ENCODE measurements at regions not wholly inside any gene's neighbourhood (a gene's known extent, or its start where the extent isn't known, plus 50 kb on each side); places are given as distances from the start of the nearest gene placed in this dataset.
"Not testable (repeated sequence)": the region's sequence is repeated elsewhere in the genome, so short reads cannot be mapped to it uniquely, and the experiment has no call there.

DNA sequence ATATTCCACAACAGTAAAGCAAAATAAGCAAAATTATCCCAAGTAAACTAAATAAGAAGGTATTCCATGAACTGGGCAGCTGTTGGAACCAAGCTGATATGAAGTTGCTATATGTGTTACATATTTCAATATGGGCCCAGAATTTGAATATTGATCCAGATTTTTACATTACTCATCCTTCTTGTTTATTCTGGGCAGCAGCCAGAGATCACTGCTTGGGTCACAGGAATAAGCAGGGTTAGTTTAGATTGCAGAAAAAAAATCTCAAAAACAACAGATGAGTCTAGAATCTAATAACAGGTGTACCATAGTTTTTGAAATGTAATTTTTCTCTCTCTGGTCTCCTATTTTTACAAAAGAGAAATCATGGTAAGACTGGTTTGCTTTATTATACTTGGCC lies 171.5 kb upstream of the NAMPT start:
- DNase-seq: no peak
- H3K36me3 ChIP-seq (replicated peaks; ENCODE audit: control insufficient read depth, insufficient read depth, low read length): no peaks in the 10 kb centered on the region
- H3K4me3 ChIP-seq (ENCODE audit: insufficient read depth, low read depth, low read length): no peak overlapping the region
- no peaks in the 10 kb centered on the region for H3K27me3 ChIP-seq (ENCODE audit: control insufficient read depth, insufficient read depth, low read length)

- no peak overlapping the region for H3K4me3 ChIP-seq (ENCODE audit: insufficient read depth, low read depth, low read length)
- no peak for DNase-seq
- no peaks in the 10 kb centered on the region for H3K27me3 ChIP-seq (ENCODE audit: control insufficient read depth, insufficient read depth, low read length)
- no peaks in the 10 kb centered on the region for H3K36me3 ChIP-seq (replicated peaks; ENCODE audit: control insufficient read depth, insufficient read depth, low read length)
These were observed 167.5 kb upstream of the NAMPT start for GRCh38 chr7:106452031-106452851.

DNA sequence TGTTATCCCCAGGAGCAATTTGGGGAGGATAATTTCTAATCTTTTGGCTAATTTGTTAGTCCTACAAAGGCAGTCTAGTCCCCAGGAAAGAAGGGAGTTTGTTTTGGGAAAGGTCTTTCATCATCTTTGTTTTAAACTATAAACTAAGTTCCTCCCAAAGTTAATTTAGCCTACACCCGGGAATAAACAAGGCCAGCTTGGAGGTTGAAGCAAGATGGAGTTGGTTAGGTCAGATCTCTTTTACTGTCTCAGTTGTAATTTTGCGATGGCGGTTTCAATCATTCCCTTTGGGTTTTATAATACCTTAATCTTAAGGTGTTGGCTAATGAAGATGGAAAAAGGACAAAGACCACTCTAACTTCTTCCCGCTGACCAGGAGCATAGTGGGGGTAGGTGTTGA lies 166.4 kb upstream of the NAMPT start:
- no peak for DNase-seq
- no peaks in the 10 kb centered on the region for H3K36me3 ChIP-seq (replicated peaks; ENCODE audit: control insufficient read depth, insufficient read depth, low read length)
- no peaks in the 10 kb centered on the region for H3K27me3 ChIP-seq (ENCODE audit: control insufficient read depth, insufficient read depth, low read length)
- no peak overlapping the region for H3K4me3 ChIP-seq (ENCODE audit: insufficient read depth, low read depth, low read length)

DNA sequence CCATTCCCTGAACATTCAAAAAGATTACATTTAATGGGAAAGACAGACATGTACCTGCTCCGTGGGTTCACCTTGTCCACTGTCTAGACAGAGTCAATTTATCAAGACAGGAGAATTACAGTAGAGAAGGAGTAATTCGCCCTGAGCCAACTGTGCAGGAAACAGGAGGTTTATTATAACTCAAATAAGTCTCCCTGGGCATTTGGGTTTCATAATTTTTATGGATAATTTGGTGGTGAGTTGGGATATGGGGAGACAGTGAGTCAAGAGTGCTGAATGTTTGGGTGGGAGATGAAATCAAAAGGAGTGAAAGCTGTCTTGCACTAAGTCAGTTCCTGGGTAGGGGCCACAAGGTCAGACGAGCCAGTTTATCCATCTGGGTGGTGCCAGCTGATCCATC lies 165.9 kb upstream of the NAMPT start:
- no peaks in the 10 kb centered on the region for H3K27me3 ChIP-seq (ENCODE audit: control insufficient read depth, insufficient read depth, low read length)
- no peak overlapping the region for H3K4me3 ChIP-seq (ENCODE audit: insufficient read depth, low read depth, low read length)
- no peaks in the 10 kb centered on the region for H3K36me3 ChIP-seq (replicated peaks; ENCODE audit: control insufficient read depth, insufficient read depth, low read length)
- no peak for DNase-seq

GRCh38 chr7:106448992-106449859 lies 164.4 kb upstream of the NAMPT start:
- H3K36me3 ChIP-seq (replicated peaks; ENCODE audit: control insufficient read depth, insufficient read depth, low read length): no peaks in the 10 kb centered on the region
- H3K4me3 ChIP-seq (ENCODE audit: insufficient read depth, low read depth, low read length): no peak overlapping the region
- H3K27me3 ChIP-seq (ENCODE audit: control insufficient read depth, insufficient read depth, low read length): no peaks in the 10 kb centered on the region
- DNase-seq: no peak

DNA sequence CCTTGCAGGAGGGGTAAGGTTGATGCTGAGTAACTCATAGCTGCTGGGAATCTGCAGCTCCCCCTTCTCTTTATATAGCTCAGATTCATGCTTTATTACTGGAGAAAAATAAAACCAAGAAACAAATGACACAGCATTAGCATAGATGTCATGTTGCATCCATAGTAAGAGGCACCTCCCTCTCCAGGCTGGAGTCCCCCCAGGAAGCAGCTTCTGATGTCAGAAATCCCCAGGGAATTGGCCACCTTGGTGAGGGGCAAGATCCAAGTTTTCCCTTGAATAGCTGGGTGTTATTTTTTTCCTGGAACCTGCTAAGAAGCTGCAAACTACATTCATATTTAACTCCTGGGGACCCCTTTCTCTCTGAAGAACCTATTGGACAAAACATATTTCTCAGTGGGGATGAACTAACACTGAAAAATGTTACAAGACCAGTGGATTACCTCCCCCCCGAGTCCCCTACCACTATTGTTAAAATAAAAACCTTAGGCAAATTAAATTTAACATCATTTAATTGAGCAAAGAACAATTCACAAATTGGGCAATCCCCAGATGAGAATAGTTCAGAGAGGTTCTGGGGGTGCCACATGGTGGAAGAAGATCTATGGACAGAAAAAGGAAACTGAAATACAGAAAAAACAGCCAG lies 163.7 kb upstream of the NAMPT start:
- Histone ChIP-seq H3K4me3 (ENCODE audit: insufficient read depth, low read depth, low read length) (no peak overlapping the region), H3K27me3 (ENCODE audit: control insufficient read depth, insufficient read depth, low read length) (no peaks in the 10 kb centered on the region), H3K36me3 (replicated peaks; ENCODE audit: control insufficient read depth, insufficient read depth, low read length) (no peaks in the 10 kb centered on the region)
- DNase-seq: no peak

DNA sequence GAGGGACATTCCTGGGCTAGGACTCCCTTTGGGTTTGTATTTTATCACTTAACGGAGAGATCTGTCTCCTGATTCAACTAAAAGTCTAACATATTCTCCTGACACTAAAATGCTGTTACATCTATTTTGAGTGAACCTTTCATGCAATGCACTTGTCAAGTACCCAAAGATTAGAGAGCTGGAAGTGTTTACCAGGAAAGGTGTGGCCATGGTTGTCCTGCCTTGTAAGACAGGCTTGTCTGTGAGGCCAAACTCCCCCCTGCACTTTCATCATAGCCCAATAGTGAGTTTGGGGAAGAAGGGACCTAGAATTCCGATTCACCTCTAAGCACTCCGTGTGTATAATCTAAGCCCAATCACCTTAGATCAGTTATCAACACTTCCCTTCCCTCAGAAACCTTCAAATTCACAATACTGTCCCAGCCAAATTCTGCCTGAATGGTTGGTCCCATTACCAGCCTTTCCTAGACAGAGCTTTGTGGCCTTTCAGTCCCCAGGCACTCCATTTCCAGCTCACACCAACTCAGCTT lies 162.6 kb upstream of the NAMPT start:
- no peak for DNase-seq
- Histone ChIP-seq H3K27me3 (ENCODE audit: control insufficient read depth, insufficient read depth, low read length) (no peaks in the 10 kb centered on the region), H3K36me3 (replicated peaks; ENCODE audit: control insufficient read depth, insufficient read depth, low read length) (no peaks in the 10 kb centered on the region), H3K4me3 (ENCODE audit: insufficient read depth, low read depth, low read length) (no peak overlapping the region)

DNA sequence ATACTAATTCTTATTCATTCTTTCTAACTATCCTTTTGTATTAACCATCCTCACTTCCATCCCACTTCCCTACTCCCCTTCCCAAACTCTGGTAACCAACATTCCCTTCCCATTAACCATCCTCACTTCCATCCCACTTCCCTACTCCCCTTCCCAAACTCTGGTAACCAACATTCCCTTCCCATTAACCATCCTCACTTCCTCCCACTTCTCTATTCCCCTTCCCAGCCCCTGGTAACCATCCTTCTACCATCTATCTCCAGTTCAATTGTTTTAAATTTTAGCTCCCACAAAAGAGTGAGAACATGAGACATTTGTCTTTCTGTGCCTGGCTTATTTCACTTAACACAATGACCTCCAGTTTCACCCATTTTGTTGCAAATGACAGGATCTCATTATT lies 160.6 kb upstream of the NAMPT start:
- not testable (repeated sequence) for H3K36me3 ChIP-seq (replicated peaks; ENCODE audit: control insufficient read depth, insufficient read depth, low read length); DNase-seq; H3K4me3 ChIP-seq (ENCODE audit: insufficient read depth, low read depth, low read length); H3K27me3 ChIP-seq (ENCODE audit: control insufficient read depth, insufficient read depth, low read length)

DNA sequence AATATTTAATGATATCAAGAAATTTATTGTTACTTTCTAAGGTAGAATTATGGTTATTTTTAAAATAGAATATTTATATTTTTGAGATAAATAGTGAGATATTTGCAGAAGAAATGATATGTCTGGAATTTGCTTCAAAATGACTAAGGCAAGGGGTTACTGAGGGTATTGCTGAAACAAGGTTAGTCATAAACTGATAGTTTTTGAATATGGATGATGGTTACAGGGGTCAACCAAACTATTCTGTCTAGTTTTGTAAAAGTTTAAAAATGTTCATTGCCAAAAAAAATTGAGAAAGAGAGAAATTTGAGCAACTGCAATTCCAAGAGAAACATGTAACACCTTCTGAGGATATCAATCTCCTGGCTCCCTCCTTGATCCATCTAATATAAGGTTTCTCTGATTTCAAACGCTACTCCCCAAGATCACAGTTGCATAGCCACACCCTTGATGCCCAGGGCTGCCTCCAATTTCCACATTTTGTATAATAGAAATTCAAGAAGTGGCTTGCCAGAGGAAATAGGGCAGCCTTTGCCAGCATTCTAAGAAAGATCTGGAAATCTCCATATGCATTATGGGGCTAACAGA lies 159.4 kb upstream of the NAMPT start:
- H3K4me3 ChIP-seq (ENCODE audit: insufficient read depth, low read depth, low read length): no peak overlapping the region
- H3K27me3 ChIP-seq (ENCODE audit: control insufficient read depth, insufficient read depth, low read length): no peaks in the 10 kb centered on the region
- H3K36me3 ChIP-seq (replicated peaks; ENCODE audit: control insufficient read depth, insufficient read depth, low read length): no peaks in the 10 kb centered on the region
- no peak for DNase-seq

DNA sequence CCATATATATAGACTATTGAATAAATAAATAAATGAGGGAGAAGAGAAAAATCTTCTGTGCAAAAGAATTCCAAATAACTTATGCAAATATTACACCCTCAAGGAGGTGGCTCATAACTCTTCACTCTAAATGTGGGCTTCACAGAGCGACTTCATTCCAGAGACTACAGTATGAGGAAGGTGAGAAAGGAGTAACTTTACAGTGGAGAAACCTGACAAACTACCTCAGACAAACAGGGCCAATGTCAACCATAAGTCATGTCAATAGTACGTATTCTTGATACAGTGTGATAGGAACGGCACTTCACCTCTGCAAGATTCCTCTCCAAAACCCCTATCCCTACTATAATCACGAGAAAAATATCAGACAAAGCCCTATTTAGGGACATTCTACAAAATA lies 158.4 kb upstream of the NAMPT start:
- Histone ChIP-seq H3K4me3 (ENCODE audit: insufficient read depth, low read depth, low read length) (no peak overlapping the region), H3K27me3 (ENCODE audit: control insufficient read depth, insufficient read depth, low read length) (no peaks in the 10 kb centered on the region), H3K36me3 (replicated peaks; ENCODE audit: control insufficient read depth, insufficient read depth, low read length) (no peaks in the 10 kb centered on the region)
- no peak for DNase-seq

DNA sequence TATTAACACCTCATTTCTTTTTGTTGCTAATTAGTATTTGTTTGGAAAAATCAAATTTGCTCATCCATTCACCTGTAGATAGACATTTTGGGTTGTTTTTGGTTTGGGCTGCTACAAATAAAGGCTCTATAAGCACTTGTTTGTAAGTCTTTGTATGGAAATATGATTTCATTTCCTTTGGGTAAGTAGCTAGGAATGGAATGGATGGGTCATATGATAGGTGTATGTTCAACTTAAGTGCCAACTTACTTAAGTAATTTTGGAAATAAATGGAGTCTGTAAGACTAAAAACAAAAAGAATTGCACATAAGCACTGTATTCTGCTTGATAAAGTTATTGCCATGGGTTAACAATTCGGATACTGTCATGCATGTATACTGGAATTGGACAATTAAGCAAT lies 157.7 kb upstream of the NAMPT start:
- no peak for DNase-seq
- Histone ChIP-seq H3K27me3 (ENCODE audit: control insufficient read depth, insufficient read depth, low read length) (no peaks in the 10 kb centered on the region), H3K4me3 (ENCODE audit: insufficient read depth, low read depth, low read length) (no peak overlapping the region), H3K36me3 (replicated peaks; ENCODE audit: control insufficient read depth, insufficient read depth, low read length) (no peaks in the 10 kb centered on the region)

DNA sequence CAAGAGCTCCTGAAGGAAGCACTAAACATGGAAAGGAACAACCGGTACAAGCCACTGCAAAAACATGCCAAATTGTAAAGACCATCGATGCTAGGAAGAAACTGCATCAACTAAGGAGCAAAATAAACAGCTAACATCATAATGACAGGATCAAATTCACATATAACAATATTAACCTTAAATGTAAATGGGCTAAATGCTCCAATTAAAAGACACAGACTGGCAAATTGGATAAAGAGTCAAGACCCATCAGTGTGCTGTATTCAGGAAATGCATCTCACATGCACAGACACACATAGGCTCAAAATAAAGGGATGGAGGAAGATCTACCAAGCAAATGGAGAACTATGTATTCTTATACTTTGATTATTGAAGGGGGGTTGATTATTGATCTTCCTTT lies 156.6 kb upstream of the NAMPT start:
- not testable (repeated sequence) for H3K4me3 ChIP-seq (ENCODE audit: insufficient read depth, low read depth, low read length); H3K27me3 ChIP-seq (ENCODE audit: control insufficient read depth, insufficient read depth, low read length); DNase-seq; H3K36me3 ChIP-seq (replicated peaks; ENCODE audit: control insufficient read depth, insufficient read depth, low read length)

GRCh38 chr7:106436933-106437332 lies 152.2 kb upstream of the NAMPT start:
- not testable (repeated sequence) for H3K27me3 ChIP-seq (ENCODE audit: control insufficient read depth, insufficient read depth, low read length); DNase-seq; H3K36me3 ChIP-seq (replicated peaks; ENCODE audit: control insufficient read depth, insufficient read depth, low read length); H3K4me3 ChIP-seq (ENCODE audit: insufficient read depth, low read depth, low read length)

DNA sequence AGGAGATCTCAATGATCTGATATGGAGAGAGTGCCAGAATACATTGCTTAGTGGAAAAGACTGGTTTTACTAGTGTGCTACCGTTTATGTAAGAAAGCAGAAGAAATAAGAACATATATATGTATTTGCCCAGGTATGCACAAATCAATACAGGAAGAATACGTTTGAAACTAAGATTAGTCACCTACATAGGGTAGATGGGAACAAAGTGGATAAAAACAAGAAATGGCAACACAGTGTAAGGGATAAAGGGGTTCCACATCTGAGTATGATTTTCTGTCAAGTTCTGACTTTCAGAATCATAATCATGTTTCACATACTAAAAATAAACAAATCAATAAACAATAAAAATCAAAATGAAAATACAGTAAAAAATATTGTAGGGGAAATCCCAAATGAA lies 148.6 kb upstream of the NAMPT start:
- H3K27me3 ChIP-seq (ENCODE audit: control insufficient read depth, insufficient read depth, low read length): no peaks in the 10 kb centered on the region
- H3K4me3 ChIP-seq (ENCODE audit: insufficient read depth, low read depth, low read length): no peak overlapping the region
- no peaks in the 10 kb centered on the region for H3K36me3 ChIP-seq (replicated peaks; ENCODE audit: control insufficient read depth, insufficient read depth, low read length)
- no peak for DNase-seq
